ENCODE measurements at regions not wholly inside any gene's neighbourhood (a gene's known extent, or its start where the extent isn't known, plus 50 kb on each side); places are given as distances from the start of the nearest gene placed in this dataset.

- no peaks in the 10 kb centered on the region for H3K4me1 ChIP-seq (replicated peaks)
- no peak overlapping the region for H3K27ac ChIP-seq
- 64% methylated on average over 3 of the region's 3 CpGs for WGBS
- no peak for TF ChIP-seq POLR2A (IDR thresholded peaks at IDR 0.05)
- TF ChIP-seq POLR2AphosphoS5 (IDR thresholded peaks at IDR 0.05): no peak
- TF ChIP-seq CTCF (IDR thresholded peaks at IDR 0.05): no peak
- H3K36me3 ChIP-seq: no peaks in the 10 kb centered on the region
- H3K4me3 ChIP-seq: no peak overlapping the region
- no peaks in the 10 kb centered on the region for H3K27me3 ChIP-seq (replicated peaks; ENCODE audit: insufficient read depth)
- DNase-seq (ENCODE audit: low spot score): no peak
- H3K9me3 ChIP-seq: no peaks in the 10 kb centered on the region
- intact Hi-C loops (cut with DNase I): no loop called here
Observed at GRCh38 chr1:79815115-79815514, 808.6 kb upstream of the ADGRL4 start.

DNA sequence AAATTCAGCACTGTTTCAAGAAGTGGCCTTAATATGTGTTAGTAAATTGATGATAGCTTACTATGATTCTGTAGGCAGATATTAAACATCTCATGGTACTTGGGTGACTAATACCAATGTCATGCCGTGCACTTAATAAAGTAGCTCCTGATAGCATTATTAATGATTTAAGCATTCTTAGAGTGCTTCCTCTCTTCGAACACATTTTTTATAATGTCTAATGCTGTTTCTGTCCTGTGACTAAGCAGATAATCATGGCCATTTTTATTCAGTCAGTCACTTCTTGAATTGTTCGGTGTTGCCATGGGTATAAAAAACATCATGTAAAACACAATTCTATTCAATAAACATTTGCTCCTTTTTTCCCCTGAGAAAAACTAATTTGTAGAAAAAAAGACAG is 804.6 kb upstream of the ADGRL4 start:
- no peaks in the 10 kb centered on the region for H3K4me1 ChIP-seq (replicated peaks)
- TF ChIP-seq CTCF (IDR thresholded peaks at IDR 0.05): no peak
- no peak for TF ChIP-seq POLR2A (IDR thresholded peaks at IDR 0.05)
- TF ChIP-seq POLR2AphosphoS5 (IDR thresholded peaks at IDR 0.05): no peak
- intact Hi-C loops (cut with DNase I): no loop called here
- 81% methylated on average over 3 of the region's 3 CpGs for WGBS
- H3K27me3 ChIP-seq (replicated peaks; ENCODE audit: insufficient read depth): no peaks in the 10 kb centered on the region
- no peak overlapping the region for H3K4me3 ChIP-seq
- no peak for DNase-seq (ENCODE audit: low spot score)
- no peaks in the 10 kb centered on the region for H3K36me3 ChIP-seq
- no peaks in the 10 kb centered on the region for H3K9me3 ChIP-seq
- H3K27ac ChIP-seq: no peak overlapping the region

GRCh38 chr1:79808816-79809475 is 802.4 kb upstream of the ADGRL4 start:
- Histone ChIP-seq H3K9me3 (no peaks in the 10 kb centered on the region), H3K4me3 (no peak overlapping the region), H3K27me3 (replicated peaks; ENCODE audit: insufficient read depth) (no peaks in the 10 kb centered on the region), H3K36me3 (no peaks in the 10 kb centered on the region), H3K4me1 (replicated peaks) (no peaks in the 10 kb centered on the region), H3K27ac (no peak overlapping the region)
- intact Hi-C loops (cut with DNase I): no loop called here
- 91% methylated on average over 3 of the region's 3 CpGs for WGBS
- no peak for DNase-seq (ENCODE audit: low spot score)
- no peak for TF ChIP-seq POLR2A (IDR thresholded peaks at IDR 0.05)
- TF ChIP-seq CTCF (IDR thresholded peaks at IDR 0.05): no peak
- TF ChIP-seq POLR2AphosphoS5 (IDR thresholded peaks at IDR 0.05): no peak

- H3K27me3 ChIP-seq (replicated peaks; ENCODE audit: insufficient read depth): no peaks in the 10 kb centered on the region
- H3K4me3 ChIP-seq: no peak overlapping the region
- no peaks in the 10 kb centered on the region for H3K36me3 ChIP-seq
- TF ChIP-seq POLR2A (IDR thresholded peaks at IDR 0.05) (no peak), POLR2AphosphoS5 (IDR thresholded peaks at IDR 0.05) (no peak), CTCF (IDR thresholded peaks at IDR 0.05) (no peak)
- 82% methylated on average over 2 of the region's 2 CpGs for WGBS
- H3K9me3 ChIP-seq: no peaks in the 10 kb centered on the region
- intact Hi-C loops (cut with DNase I): no loop called here
- H3K27ac ChIP-seq: no peak overlapping the region
- H3K4me1 ChIP-seq (replicated peaks): no peaks in the 10 kb centered on the region
- no peak for DNase-seq (ENCODE audit: low spot score)
Observed at GRCh38 chr1:79807816-79808215, 801.3 kb upstream of the ADGRL4 start.

GRCh38 chr1:79797487-79797886 is 791.0 kb upstream of the ADGRL4 start:
- DNase-seq (ENCODE audit: low spot score): no peak
- H3K27ac ChIP-seq: no peak overlapping the region
- no peak overlapping the region for H3K4me3 ChIP-seq
- H3K36me3 ChIP-seq: no peaks in the 10 kb centered on the region
- WGBS: 96% methylated on average over 3 of the region's 3 CpGs
- H3K27me3 ChIP-seq (replicated peaks; ENCODE audit: insufficient read depth): no peaks in the 10 kb centered on the region
- intact Hi-C loops (cut with DNase I): no loop called here
- no peaks in the 10 kb centered on the region for H3K9me3 ChIP-seq
- no peaks in the 10 kb centered on the region for H3K4me1 ChIP-seq (replicated peaks)
- TF ChIP-seq POLR2A (IDR thresholded peaks at IDR 0.05): no peak
- TF ChIP-seq POLR2AphosphoS5 (IDR thresholded peaks at IDR 0.05): no peak
- TF ChIP-seq CTCF (IDR thresholded peaks at IDR 0.05): no peak

Measured in prostate gland (tissue), 2 donors.